Activated CD4-positive, alpha-beta T cell treated with anti-CD3 and anti-CD28 coated beads, Interleukin-2, Interleukin-6, amounts not matched to agents 100 ng/mL and 50 ng/mL, durations not matched to agents 16 hours and 8 hours (primary cell): ENCODE measurements at regions not wholly inside any gene's neighbourhood (a gene's known extent, or its start where the extent isn't known, plus 50 kb on each side); places are given as distances from the start of the nearest gene placed in this dataset.

Experiments
- DNase-seq: peaks from one replicate; pipeline ENCODE4 v3.0.0-alpha.2; 2020

DNA sequence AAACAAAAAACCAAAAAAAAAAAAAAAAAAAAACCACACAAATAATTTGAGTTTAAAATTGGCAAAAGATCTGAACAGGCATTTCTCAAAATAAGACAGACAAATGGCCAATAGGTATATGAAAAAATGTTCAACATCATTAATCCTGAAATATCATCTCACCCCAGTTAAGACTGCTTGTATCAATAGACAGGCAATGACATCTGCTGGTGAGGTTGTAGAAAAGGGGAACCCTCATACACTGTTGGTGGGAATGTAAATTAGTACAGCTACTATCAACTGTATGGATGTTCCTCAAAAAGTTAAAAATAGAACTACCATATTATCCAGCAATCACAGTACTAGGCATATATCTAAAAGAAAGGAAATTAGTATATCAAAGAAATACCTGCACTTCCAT is 523.1 kb downstream of the XIRP2 start:
- no peak for DNase-seq

GRCh38 chr2:167406558-167406957 is 518.3 kb downstream of the XIRP2 start:
- no peak for DNase-seq

GRCh38 chr2:167404627-167405284 is 516.5 kb downstream of the XIRP2 start:
- DNase-seq: no peak

GRCh38 chr2:167401309-167401708 is 513.0 kb downstream of the XIRP2 start:
- DNase-seq: no peak

GRCh38 chr2:167400546-167400945 is 512.3 kb downstream of the XIRP2 start:
- no peak for DNase-seq

- DNase-seq: no peak
Measured at GRCh38 chr2:167398873-167399272, 510.6 kb downstream of the XIRP2 start.

DNA sequence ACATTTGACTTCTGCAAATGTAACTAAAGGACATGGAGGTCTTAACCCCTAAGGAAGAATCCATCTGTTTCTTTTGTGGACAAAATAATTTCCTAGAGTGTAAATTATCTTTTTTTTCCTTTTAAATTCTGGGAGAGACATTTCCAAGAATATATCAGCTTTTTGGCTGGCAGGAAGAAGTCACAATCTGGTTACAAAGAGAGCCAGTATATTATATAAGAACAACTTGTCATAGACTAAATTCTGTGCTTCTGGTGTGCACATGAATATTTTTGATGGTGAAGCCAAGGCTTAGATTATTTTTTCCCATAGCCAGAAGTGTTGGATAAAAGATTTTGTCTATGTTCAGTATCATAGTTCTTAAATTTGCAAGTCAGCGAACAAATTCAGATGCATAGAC is 500.6 kb downstream of the XIRP2 start:
- DNase-seq: no peak

DNA sequence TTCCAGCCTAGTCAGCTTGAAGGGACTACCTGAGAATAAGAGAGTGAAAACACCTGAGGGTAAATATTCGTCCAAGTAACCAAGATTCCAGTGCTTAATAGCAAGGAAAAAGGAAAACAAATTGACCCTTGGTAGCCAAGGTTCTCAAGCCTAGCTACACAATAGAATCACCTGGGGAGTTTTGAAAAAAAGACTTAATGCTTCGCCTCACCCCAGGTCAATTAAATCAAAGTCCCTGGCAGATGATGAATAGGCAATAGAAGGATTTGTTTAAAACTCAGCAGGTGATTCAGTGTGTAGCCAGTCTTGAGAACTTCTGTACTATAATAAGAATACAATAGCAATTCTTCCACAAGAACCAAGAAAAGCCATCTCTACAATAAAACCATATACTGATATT is 500.2 kb downstream of the XIRP2 start:
- no peak for DNase-seq

DNA sequence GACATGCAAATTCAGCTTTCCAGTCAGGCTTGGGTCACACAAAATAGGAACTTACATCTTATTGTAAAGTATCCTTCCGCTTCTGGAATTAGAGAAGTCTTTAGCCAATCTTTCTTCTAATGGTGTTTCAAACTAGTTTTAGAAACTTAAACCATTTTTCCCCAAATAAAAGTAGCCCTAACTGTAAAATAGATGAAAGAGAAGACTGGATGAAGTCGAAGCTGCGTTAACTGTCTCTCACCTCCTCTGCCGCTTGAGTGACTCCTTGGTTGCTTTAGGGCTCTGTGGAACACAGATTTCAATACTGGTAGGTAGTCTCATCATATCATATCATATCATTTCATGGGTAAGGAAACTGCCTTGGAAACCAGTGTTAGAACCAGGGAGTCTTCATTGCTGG is 498.4 kb downstream of the XIRP2 start:
- no peak for DNase-seq

- no peak for DNase-seq
Measured at GRCh38 chr2:167383610-167384194, 495.4 kb downstream of the XIRP2 start.

DNA sequence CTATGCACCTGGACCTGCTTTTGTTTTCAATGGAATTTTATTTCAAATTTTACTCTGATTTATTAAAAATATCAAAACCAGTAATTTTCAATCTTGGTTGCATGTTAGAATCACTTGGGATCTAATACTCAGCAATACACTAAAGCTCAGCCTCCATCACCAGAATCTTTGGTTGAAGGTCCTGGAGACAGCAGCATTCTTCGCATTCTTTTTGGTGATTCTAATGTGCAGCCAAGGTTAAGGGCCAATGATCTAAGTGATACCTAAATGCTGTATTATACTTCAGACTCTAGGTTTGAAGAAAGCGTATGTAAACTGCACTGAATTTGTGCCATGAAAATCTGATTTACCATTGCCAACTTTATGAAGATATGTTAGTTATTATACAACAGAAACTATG is 493.1 kb downstream of the XIRP2 start:
- DNase-seq: no peak

DNA sequence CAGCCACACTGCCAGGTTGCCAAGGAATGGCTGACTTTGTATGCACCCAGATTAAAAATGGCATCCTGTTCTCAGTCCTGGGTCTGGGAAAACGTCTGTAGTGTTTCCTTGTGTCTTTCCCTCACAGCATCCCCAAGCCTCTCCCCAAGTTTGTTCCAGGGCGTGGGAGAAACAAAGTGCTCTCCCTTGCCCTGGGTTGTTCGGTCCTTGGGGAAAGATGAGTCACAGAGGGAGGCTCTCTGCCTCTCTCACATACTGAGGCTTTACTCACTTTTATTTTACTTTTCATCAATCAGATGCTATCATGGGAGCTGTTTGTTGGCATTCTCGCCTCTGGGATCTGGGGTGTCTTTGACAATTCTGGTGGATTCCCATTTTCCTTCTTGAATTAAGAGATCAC is 492.3 kb downstream of the XIRP2 start:
- DNase-seq: no peak

- DNase-seq: no peak
Measured at GRCh38 chr2:167380094-167380493, 491.8 kb downstream of the XIRP2 start.

- no peak for DNase-seq
Measured at GRCh38 chr2:167369083-167369482, 480.8 kb downstream of the XIRP2 start.

GRCh38 chr2:167368371-167368770 is 480.1 kb downstream of the XIRP2 start:
- DNase-seq: no peak

- DNase-seq: no peak
Measured at GRCh38 chr2:167365216-167365615, 476.9 kb downstream of the XIRP2 start.

GRCh38 chr2:167361426-167361825 is 473.1 kb downstream of the XIRP2 start:
- DNase-seq: no peak

GRCh38 chr2:167355821-167356220 is 467.5 kb downstream of the XIRP2 start:
- no peak for DNase-seq

GRCh38 chr2:167353605-167354280 is 465.5 kb downstream of the XIRP2 start:
- no peak for DNase-seq

GRCh38 chr2:167345559-167345958 is 457.3 kb downstream of the XIRP2 start:
- DNase-seq: no peak

DNA sequence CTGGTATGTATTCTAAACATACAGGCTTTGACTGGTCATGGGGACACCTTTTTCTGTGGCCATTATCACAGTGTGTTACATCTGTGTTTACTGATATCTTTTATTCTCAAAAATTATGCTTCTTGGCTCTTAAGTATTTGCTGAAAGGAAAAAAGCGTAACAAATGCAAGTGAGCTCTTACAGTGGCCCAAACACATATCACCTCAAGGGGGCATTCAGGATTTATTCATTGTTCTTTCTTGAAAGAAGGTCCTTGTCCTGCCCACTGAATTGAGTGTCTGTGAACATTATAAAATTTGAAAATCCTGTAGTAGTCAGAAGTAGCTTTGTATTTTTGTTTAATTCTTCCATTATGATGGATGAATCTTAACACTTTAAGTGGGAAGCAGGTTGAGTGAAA is 454.5 kb downstream of the XIRP2 start:
- DNase-seq: no peak

DNA sequence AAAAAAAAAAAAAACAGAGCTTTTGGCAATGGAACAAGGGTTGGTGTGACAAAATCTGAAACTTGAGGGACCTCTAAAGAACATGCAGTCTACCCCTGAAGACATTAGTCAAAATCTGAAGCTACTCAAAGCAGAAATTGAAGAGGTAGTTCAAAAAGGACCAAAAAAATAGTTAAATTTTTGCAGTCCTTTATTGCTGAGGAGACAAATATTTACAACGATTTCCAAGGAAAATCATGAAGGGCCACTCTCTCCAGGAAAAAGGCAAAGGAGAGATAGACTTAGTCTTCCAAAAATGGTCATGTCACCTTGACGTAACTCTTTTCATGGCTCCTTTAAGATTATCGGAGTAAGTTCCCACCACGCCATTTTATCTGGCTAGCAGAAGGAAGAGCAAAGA is 452.0 kb downstream of the XIRP2 start:
- DNase-seq: no peak

DNA sequence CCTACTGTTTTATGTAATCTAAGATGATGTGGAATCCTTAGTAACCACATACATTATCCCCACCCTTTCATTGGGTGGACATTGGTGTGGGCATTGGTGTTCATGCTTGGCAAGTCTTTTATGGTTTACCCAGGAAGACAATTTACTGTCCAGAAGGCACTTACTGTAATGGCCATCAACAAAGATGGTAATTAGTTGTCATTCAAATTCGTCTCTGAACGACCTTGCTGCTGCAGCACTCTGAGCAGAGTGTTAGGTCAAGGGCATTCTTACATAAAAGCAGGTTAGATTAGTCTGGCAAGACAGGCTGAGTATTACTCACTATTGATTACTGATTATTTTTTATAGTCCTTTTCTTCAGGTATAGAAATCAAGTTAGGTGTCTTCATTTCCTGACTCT is 447.9 kb downstream of the XIRP2 start:
- DNase-seq: no peak

- DNase-seq: no peak
Measured at GRCh38 chr2:167335541-167335992, 447.3 kb downstream of the XIRP2 start.
